Activated gamma-delta T cell treated with Interleukin-2 at 50 U/mL for 16 hours (primary cell): ENCODE measurements at regions not wholly inside any gene's neighbourhood (a gene's known extent, or its start where the extent isn't known, plus 50 kb on each side); places are given as distances from the start of the nearest gene placed in this dataset.

ENCODE experiments used
- DNase-seq: peaks from one replicate; pipeline ENCODE4 v3.0.0-alpha.2; 2020

DNA sequence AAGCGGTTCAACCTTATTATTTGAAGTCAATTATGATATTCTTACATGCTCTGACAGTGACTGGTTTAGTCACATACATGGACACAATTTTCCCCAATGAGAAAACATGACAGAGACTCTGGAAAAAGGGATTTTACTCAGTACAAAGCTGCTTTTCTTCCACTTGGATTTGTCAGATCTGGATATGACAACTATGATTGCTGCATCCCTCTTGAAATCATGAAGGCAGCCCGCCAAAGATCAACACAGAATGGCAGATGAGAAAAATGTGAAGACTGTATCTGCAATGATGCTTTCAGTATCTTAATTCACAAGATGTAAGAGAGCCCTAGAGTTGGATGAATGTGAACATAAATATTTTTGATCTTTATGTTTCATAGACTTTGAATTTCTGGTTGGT is 439.6 kb downstream of the CDH8 start:
- no peak for DNase-seq

DNA sequence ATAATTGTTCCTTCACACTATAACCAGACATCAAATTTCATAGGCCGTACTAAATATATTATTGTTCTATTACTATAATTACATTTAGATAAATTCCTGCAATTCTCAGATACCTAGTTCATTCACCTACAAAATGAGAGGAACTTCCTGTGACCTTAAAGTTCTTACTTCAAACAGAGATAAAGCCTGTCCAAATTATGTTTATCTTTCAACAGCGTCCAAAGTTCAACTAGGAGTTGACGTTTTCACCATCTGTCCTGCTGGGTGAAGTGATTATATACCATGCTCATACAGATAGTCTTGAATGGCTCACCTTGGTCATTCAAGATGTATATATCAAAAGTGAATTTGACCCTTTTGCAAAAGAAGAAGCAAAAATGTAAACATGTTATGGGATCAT is 440.6 kb downstream of the CDH8 start:
- DNase-seq, result no peak

DNA sequence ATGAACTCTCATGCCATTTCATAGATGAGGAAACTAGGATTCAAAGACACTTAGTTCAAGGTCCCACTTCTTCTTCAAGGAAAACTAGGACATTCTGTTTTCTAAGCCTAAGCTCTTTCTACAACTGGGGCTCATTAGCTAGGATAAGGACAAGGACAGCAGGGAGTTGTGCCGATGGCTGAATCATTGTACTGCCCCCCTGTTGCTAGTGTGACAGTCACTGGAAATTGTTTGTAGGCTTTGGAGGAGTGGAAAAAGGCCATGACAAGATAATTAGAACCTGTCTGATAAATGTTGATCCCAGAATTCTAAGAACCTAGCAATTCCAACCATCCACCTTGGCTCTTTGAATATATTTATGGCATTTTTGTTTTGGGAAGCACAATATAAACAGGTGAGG is 445.7 kb downstream of the CDH8 start:
- no peak for DNase-seq

GRCh38 chr16:61587526-61587925 is 448.7 kb downstream of the CDH8 start:
- DNase-seq, result no peak

DNA sequence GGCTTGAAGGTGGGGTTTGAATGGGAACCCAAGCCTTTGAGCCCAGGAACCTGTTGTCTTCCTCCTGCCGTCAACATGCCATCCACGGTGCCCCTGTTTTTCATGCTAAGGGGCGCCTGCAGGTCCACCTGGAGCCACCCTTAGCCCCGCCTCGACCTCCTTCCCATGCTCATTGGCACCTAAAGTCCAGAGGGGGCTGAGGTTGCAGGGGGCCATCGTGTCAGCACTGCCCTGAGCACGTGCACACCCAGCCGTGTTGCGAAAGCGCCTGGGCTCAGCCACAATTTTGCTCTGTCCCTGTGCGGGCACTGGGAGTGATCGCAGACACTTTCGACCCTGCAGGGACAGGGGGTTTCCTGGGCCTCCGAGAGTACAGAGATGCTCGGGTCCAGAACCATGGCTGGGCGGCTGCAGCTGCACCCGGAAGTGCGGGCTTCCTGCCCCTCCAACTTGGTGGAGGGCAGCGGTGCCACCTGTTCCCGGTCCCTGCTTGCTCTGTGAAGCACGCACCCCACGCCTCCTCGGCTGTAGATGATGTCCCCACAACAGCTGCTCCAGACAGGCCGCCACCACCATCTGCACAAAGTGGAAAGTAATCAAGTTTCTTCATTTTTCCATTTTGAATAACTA is 454.7 kb downstream of the CDH8 start:
- DNase-seq, result no peak

- no peak for DNase-seq
Measured at GRCh38 chr16:61580579-61580978, 455.7 kb downstream of the CDH8 start.

DNA sequence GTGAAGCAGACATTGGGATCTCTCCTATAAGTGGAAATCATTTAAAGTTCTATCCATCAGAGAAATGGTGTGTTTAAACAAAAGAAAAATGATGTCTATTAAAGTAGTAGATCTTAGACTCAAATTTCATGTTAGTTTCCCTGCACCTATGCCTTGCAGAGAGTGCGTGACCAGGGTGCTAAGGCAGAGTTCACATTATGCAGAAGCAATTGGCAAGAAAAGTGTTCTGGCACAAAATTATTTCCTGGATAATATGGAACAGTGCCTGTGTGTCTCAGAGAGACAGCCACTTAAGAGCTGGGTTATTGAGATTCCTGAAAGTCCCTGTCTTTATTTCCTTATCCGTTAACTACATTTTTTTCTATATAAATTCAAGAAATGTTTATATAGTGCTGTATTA is 457.0 kb downstream of the CDH8 start:
- no peak for DNase-seq

DNA sequence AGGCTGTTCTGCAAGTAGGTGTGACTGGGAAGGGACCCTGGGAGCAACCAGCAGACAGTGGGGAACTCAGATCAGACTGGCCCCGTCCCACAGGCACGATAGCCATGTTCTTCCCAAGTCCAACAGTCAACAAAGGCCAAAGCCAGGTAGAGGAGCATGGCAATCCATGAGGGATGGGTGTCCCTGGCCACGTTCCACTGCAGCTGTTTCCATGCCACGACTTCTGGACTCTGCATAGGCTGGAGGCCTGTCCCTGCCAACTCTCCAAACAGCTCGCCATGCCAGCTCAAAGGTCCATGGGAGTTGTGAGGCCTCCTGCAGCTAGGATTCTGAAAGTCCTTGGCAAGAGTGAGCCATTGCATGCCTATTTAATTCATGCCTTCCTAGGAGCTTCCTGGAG is 459.8 kb downstream of the CDH8 start:
- DNase-seq, result no peak

DNA sequence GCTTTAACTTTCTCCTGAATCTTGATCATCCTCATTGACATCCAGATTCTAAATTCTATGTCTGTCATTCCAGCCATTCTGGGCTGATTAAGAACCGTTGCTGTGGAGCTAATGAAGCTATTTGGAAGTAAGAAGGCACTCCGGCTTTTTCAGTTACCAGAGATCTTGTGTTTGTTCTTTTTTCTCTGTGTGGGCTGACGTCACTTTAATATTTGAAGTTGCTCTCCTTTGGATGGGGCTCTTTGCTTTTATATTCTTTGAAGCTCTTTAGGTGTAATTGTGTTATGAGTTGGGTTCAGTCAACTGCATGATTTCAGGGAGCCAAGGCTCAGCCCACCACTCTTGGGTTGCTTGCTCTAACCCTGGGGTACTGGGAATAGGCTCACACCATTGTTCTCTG is 460.6 kb downstream of the CDH8 start:
- DNase-seq, result no peak

DNA sequence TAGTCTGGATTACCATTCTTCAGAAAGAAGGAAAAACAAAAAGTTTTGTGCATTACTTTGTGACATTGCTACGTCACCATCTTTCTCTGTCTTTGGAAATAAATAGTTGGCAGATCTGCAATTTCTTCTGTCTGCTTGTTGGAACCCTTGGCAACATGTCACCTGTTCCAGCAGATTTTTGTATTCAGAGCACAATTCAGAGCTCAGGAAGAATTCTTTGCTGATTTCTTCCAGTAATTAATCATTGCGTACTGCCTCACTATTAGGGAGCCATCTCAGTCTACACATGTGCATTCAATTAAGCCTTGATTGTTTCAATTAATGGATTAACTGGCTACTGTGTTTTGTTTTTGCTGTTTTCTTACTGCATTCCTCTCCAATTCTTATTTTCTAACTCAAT is 467.2 kb downstream of the CDH8 start:
- DNase-seq, result no peak

DNA sequence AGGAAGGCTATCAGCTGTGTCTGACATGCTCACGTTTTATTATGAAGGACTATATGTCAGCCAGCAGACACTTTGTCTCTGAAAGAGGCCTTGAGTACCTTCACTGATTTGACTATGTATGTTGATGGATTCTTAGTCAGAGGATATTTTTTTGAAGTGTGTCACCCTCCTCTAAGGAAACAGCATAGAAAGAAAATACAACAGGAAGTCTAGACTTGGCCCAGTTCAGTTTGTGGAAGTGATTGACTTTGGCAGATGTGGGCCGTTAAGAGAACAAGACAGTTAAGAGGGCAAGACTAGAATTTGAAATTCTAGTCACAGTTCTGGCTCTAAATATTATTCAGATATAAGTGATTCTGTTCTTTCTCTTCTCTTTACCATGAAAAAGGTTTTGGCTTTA is 471.5 kb downstream of the CDH8 start:
- DNase-seq, result no peak

- DNase-seq, result no peak
Measured at GRCh38 chr16:61555718-61556441, 480.4 kb downstream of the CDH8 start.

DNA sequence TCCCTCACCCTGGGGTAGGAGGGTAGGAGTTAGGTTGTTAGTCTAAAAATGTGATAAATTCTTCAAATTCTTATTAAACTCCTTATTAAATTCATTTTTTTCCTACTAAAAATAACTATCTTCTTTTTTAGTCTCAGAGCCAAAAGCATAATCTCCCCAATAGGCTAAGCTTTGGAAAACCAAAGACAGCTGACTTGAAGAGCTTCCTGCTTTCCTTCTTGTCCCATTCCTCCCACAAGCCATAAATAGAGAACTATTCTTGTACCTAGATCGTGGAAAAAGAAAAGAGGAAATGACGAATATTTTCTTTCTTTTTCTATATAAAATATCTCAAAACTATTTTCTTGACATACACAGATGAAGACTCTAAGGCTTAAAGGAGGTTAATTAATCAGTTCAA is 486.9 kb downstream of the CDH8 start:
- no peak for DNase-seq

- no peak for DNase-seq
Measured at GRCh38 chr16:61547626-61548025, 488.6 kb downstream of the CDH8 start.

DNA sequence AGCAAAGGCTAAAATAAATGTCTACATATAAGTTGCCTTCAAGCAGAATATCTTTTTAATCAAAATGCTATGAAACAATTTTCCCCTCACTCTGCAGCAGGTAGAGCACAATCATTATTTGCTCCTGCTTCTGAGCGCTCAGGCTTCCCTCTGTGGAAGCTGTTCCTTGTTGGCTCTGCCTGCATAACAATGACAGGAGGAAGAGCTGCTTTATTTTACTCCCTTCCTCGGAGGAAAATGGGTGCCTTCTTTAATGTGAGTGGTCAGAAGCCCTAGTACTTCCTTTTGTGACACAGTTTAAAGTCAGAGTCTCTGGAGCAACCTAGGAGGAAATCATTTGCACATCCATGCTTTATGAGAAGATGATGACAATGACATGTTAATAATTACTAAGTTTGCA is 492.1 kb downstream of the CDH8 start:
- no peak for DNase-seq

- no peak for DNase-seq
Measured at GRCh38 chr16:61540216-61540615, 496.0 kb downstream of the CDH8 start.

DNA sequence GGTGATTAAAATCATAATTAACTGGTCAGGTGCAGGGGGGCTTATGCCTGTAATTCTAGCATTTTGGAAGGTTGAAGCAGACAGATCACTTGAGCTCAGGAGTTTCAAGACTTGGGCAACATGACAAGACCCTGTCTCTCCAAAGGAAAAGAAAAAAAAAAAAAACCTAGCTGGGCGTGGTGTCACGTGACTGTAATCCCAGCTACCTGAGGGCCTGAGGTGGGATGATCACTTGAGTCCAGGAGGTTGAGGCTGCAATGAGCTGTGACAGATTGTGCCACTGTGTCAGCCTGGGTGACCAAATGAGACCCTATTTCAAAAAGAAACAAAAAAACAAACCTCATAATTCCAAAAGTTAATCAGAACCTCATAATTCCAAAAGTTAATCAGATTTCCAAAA is 505.5 kb downstream of the CDH8 start:
- no peak for DNase-seq

DNA sequence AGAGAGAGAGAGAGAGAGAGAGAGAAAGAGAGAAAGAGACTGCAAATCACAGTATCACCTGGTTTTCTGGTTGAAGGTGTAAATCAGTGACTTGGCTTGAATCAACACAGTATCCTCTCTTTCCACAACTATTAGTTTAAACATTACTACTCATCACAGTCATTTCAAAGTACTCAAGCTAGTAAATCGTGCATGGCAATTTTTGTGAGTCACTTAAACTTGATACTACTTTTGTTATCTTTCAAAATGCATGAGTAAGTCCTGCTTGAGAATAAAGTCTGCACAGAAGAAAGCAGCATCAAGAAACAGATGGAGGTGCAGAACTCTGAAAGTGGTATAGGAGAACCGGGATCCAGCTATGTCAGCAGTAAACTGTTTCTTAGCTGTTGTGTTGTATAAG is 535.4 kb downstream of the CDH8 start:
- DNase-seq, result no peak

DNA sequence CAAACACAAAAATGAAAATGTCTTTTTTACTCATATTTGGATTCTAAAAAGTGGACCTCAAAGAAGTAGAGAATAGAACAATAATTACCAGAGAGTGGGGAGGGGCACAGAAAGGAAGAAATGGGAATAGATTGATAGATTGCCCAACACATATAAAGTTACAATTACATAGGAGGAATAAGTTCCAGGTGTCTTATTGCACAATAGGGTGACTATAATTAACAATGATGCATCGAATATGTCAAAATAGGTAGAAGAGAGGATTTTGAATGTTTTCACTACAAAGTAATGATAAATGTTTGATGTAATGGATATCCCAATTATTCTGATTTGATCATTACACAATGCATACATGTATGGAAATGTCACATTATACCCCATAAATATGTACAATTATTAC is 556.0 kb downstream of the CDH8 start:
- no peak for DNase-seq

- no peak for DNase-seq
Measured at GRCh38 chr16:61471737-61472136, 564.5 kb downstream of the CDH8 start.

- no peak for DNase-seq
Measured at GRCh38 chr16:61471023-61471422, 565.2 kb downstream of the CDH8 start.

DNA sequence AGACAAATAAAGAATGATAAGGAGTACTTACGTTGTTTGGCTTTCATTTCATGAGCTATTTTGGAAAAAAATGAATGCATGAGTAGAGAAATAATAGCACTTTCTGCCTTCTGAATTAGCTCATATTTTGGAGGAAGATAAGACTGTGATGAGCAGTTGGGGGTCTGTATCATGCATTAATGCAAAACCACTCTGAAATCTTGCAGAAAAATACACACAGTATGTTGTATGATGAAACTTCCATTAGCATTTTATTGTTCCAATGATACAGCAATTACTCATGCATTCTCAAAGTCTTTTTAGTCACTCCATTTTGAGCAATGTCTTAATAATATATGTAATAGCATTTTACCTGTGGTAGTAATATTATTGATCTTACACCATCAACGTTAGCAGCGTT is 571.0 kb downstream of the CDH8 start:
- no peak for DNase-seq

DNA sequence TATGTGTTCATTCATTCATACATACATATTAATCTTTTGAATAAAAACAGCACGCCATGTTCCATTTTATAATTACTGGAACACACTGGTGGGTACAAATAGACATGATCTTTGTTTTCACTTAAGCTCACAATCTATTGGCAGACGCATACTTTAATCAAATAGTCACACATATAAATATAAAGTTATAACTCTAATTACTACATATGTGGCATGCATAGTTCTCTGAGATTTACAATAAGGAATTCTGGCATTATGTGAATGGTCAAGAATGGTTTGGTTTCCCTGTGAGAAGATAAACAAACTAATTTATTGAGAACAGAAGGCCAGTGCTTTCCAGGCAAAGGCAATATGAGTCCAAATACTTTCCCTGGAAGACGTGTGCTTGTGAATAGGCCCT is 576.2 kb downstream of the CDH8 start:
- DNase-seq, result no peak

DNA sequence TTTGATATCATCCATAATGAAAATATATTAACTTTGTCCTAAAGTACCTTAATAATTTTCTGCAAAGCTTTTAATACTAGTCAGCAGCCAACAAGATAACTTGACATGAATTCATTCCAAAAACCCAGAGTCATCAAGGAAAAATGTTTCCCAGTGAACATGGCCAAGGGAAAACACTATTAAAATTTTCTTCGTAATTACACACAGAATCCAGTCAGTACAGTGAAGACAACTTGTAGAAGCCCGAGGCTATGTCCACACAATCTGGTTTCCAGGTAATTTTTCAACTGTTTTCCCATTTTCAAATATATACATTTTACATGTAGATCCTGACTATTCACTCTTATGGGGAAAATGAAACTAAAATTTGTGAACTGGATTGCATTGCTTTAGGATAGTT is 600.9 kb downstream of the CDH8 start:
- DNase-seq, result no peak

DNA sequence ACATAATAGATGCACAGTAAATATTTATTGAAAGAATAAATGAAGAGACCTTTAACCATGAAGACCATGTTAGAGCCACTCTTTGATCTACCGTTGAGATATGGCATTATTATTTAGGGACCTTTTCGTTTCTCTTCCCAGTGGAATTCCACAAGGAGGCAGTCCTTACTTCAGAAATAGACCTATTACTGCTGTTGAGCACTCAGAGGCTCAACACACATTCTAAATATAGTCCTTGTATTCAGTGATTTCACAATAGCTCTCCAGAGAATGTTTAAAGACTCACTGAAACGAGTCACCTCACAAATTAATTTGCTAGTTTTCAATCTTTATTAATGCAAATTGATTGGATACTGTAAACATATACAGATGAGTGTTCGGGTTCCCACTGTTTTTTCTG is 603.8 kb downstream of the CDH8 start:
- no peak for DNase-seq
